GM06990 (cell line): ENCODE measurements at regions not wholly inside any gene's neighbourhood (a gene's known extent, or its start where the extent isn't known, plus 50 kb on each side); places are given as distances from the start of the nearest gene placed in this dataset.

Experiments
- DNase-seq: peaks from one replicate; pipeline ENCODE4 v3.0.0-alpha.2; 2011; ENCODE audit not compliant: insufficient read length; ENCODE audit errors: extremely low read depth
- H3K27me3 ChIP-seq: replicated peaks from 2 replicates; pipeline ENCODE4 v1.6.0; 2011; ENCODE audit warnings: low read length; ENCODE audit not compliant: control insufficient read depth, insufficient read depth
- H3K36me3 ChIP-seq: 2 replicates; pipeline ENCODE4 v1.5.1; 2011; ENCODE audit warnings: low read length; ENCODE audit not compliant: control insufficient read depth, insufficient read depth
- H3K4me3 ChIP-seq: replicated peaks from 2 replicates; pipeline ENCODE4 v1.5.1; 2011; ENCODE audit warnings: low read depth, mild to moderate bottlenecking, control low read depth, low read length
- TF ChIP-seq, protein P1 (sequence below): IDR thresholded peaks from 2 replicates; pipeline ENCODE4 v1.5.1; 2011; ENCODE audit warnings: low read length, control low read depth, mild to moderate bottlenecking, inconsistent platforms; ENCODE audit not compliant: insufficient read depth, poor library complexity, severe bottlenecking

- H3K4me3 ChIP-seq: no peak overlapping the region
These were observed 123.3 kb upstream of the ERCC6L2 start for GRCh38 chr9:95752129-95752731.

DNA sequence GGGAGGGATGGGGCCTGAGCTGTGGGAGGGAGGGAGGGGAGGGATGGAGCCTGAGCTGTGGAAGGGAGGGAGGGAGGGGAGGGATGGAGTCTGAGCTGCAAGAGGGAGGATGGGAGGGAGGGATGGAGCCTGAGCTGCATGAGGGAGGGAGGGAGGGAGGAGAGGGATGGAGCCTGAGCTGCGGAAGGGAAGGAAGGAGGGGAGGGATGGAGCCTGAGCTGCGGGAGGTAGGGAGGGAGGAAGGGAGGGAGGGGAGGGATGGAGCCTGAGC is 124.0 kb upstream of the ERCC6L2 start:
- TF ChIP-seq, protein P1, sequence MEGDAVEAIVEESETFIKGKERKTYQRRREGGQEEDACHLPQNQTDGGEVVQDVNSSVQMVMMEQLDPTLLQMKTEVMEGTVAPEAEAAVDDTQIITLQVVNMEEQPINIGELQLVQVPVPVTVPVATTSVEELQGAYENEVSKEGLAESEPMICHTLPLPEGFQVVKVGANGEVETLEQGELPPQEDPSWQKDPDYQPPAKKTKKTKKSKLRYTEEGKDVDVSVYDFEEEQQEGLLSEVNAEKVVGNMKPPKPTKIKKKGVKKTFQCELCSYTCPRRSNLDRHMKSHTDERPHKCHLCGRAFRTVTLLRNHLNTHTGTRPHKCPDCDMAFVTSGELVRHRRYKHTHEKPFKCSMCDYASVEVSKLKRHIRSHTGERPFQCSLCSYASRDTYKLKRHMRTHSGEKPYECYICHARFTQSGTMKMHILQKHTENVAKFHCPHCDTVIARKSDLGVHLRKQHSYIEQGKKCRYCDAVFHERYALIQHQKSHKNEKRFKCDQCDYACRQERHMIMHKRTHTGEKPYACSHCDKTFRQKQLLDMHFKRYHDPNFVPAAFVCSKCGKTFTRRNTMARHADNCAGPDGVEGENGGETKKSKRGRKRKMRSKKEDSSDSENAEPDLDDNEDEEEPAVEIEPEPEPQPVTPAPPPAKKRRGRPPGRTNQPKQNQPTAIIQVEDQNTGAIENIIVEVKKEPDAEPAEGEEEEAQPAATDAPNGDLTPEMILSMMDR: no peak
- Histone ChIP-seq H3K27me3 (no peaks in the 10 kb centered on the region), H3K4me3 (no peak overlapping the region), H3K36me3 (no peaks in the 10 kb centered on the region)
- DNase-seq: no peak

More at GRCh38 chr9:95752129-95752731, 123.3 kb upstream of the ERCC6L2 start:
- TF ChIP-seq, protein P1: no peak
- Histone ChIP-seq H3K36me3 (no peaks in the 10 kb centered on the region), H3K27me3 (no peaks in the 10 kb centered on the region)
- DNase-seq: no peak

GRCh38 chr9:95750725-95751519 is 124.6 kb upstream of the ERCC6L2 start:
- TF ChIP-seq, protein P1: no peak
- H3K4me3 ChIP-seq: no peak overlapping the region
- DNase-seq: peak; percentile 24
- no peaks in the 10 kb centered on the region for H3K36me3 ChIP-seq
- H3K27me3 ChIP-seq: no peaks in the 10 kb centered on the region

DNA sequence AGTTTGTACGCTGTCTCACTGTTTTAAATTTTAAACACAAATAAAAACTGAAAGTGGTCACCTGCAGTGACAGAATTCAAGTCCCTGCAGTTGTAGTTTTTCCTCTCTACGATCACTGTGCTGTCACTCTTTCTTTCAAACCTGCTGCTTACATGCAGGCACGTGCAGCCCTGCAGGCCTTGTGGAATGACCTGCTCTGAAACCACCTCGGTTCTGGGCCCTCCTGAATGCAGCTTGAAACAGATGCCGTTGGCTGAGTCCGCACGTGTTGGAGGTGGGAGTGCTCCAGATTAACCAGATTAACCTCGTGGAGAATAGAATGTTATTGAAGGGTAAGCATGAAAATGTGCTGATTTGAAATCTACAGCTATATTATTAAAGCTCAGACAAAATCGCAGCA is 126.0 kb upstream of the ERCC6L2 start:
- H3K36me3 ChIP-seq: no peaks in the 10 kb centered on the region
- no peaks in the 10 kb centered on the region for H3K27me3 ChIP-seq
- TF ChIP-seq, protein P1: no peak
- no peak for DNase-seq
- no peak overlapping the region for H3K4me3 ChIP-seq

GRCh38 chr9:95746408-95747180 is 128.9 kb upstream of the ERCC6L2 start:
- no peak overlapping the region for H3K4me3 ChIP-seq
- DNase-seq: no peak
- TF ChIP-seq, protein P1: no peak
- no peaks in the 10 kb centered on the region for H3K36me3 ChIP-seq
- H3K27me3 ChIP-seq: no peaks in the 10 kb centered on the region
